PC-3 (cell line): ENCODE measurements at regions not wholly inside any gene's neighbourhood (a gene's known extent, or its start where the extent isn't known, plus 50 kb on each side); places are given as distances from the start of the nearest gene placed in this dataset.

Source experiments
- EZH2phosphoT487 ChIP-seq: fragments of 300-600 bp; sonication (generic); IDR thresholded peaks from 2 replicates; pipeline ENCODE4 v1.6.1; 2018; ENCODE audit warnings: mild to moderate bottlenecking, antibody characterized with exemption, low read length, borderline replicate concordance
- TF ChIP-seq, protein P1 (sequence below): fragments of 300-600 bp; sonication (generic); conservative IDR thresholded peaks from 2 replicates; pipeline ENCODE4 v1.5.1; 2017; ENCODE audit warnings: antibody characterized with exemption, low read depth, mild to moderate bottlenecking, low read length

DNA sequence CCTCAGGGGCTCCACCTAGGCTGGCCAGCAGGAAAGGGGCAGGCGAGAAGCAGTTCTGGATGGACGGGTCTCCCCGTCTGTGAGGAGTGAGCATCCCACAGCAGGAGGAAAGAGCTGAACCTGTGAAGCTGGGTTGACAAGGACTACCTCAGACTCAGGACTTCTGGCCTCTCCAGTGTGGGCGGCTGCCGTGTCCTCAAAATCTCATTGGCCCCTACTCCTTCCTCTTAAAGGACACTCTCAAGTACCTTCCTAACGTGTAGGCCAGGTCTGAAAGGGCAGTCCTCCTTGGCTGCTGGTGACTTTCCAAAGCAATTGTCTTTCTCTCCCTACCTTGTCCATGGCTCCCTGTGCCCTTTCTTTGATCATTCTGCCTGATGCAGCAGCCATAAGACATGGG is 107.0 kb upstream of the AKIP1 start:
- TF ChIP-seq, protein P1, sequence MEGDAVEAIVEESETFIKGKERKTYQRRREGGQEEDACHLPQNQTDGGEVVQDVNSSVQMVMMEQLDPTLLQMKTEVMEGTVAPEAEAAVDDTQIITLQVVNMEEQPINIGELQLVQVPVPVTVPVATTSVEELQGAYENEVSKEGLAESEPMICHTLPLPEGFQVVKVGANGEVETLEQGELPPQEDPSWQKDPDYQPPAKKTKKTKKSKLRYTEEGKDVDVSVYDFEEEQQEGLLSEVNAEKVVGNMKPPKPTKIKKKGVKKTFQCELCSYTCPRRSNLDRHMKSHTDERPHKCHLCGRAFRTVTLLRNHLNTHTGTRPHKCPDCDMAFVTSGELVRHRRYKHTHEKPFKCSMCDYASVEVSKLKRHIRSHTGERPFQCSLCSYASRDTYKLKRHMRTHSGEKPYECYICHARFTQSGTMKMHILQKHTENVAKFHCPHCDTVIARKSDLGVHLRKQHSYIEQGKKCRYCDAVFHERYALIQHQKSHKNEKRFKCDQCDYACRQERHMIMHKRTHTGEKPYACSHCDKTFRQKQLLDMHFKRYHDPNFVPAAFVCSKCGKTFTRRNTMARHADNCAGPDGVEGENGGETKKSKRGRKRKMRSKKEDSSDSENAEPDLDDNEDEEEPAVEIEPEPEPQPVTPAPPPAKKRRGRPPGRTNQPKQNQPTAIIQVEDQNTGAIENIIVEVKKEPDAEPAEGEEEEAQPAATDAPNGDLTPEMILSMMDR, result no peak
- TF ChIP-seq EZH2phosphoT487, result no peak
